IMR-90 (cell line): ENCODE measurements at regions not wholly inside any gene's neighbourhood (a gene's known extent, or its start where the extent isn't known, plus 50 kb on each side); places are given as distances from the start of the nearest gene placed in this dataset.

ENCODE experiments used
- ATAC-seq: fragments of 200-7000 bp; cut with Tn5 transposase; 2 replicates; pipeline ENCODE4 v1.9.1; 2020; ENCODE audit warnings: low read depth, mild to moderate bottlenecking, moderate library complexity
- BruUV-seq: library from RNA; stranded (reverse); fragments of 400-500 nt; replicated peaks from 2 replicates; lab custom pipeline; 2021; lab: Mats Ljungman, UMichigan
- CTCF ChIA-PET: fragments of 300-600 bp; formaldehyde crosslinking; extraction: SDS; loops from one replicate; lab custom pipeline; 2021; ENCODE audit warnings: antibody characterized with exemption; lab: Yijun Ruan, JAX
- POLR2A ChIA-PET: fragments of 300-600 bp; sonication (Branson Sonifier 250); formaldehyde crosslinking; loops from one replicate; lab custom pipeline; 2022; ENCODE audit warnings: antibody characterized with exemption; ENCODE audit not compliant: unreplicated experiment; lab: Charles Lee
- DNase-seq: peaks from one replicate; pipeline ENCODE4 v3.0.0; 2013
- H2AFZ ChIP-seq: replicated peaks from 2 replicates; pipeline ENCODE3; 2013; ENCODE audit warnings: low read length, mild to moderate bottlenecking; ENCODE audit not compliant: poor library complexity
- H2AK5ac ChIP-seq: 2 replicates; pipeline ENCODE4 v1.6.1; 2013; ENCODE audit warnings: low read depth, low read length, inconsistent platforms
- H2AK9ac ChIP-seq: replicated peaks from 2 replicates; pipeline ENCODE3; 2013; ENCODE audit warnings: mild to moderate bottlenecking, low read depth, low read length, moderate library complexity; ENCODE audit not compliant: poor library complexity
- H2BK120ac ChIP-seq: 2 replicates; pipeline ENCODE4 v1.6.1; 2013; ENCODE audit warnings: low read depth, low read length, inconsistent platforms
- H2BK15ac ChIP-seq: 3 replicates; pipeline ENCODE4 v1.6.1; 2013; ENCODE audit warnings: low read depth, low read length, inconsistent platforms
- H2BK20ac ChIP-seq: 2 replicates; pipeline ENCODE4 v1.6.1; 2013; ENCODE audit warnings: low read depth, mild to moderate bottlenecking, inconsistent platforms, low read length, moderate library complexity
- H2BK5ac ChIP-seq: 2 replicates; pipeline ENCODE4 v1.6.1; 2013; ENCODE audit warnings: mild to moderate bottlenecking, low read depth, low read length, inconsistent platforms; ENCODE audit not compliant: poor library complexity, severe bottlenecking
- H3K14ac ChIP-seq: replicated peaks from 2 replicates; pipeline ENCODE4 v1.6.1; 2013; ENCODE audit warnings: low read depth, low read length, inconsistent platforms
- H3K18ac ChIP-seq: 2 replicates; pipeline ENCODE4 v1.6.1; 2013; ENCODE audit warnings: low read depth, low read length, control low read depth
- H3K23ac ChIP-seq: 2 replicates; pipeline ENCODE4 v1.6.1; 2013; ENCODE audit warnings: low read depth, low read length, inconsistent platforms
- H3K27ac ChIP-seq: 2 replicates; pipeline ENCODE4 v1.5.1; 2013; ENCODE audit warnings: mild to moderate bottlenecking, control low read depth, low read length; ENCODE audit not compliant: insufficient read depth
- H3K27me3 ChIP-seq: 2 replicates; pipeline ENCODE4 v1.6.1; 2013; ENCODE audit warnings: low read length; ENCODE audit not compliant: control insufficient read depth, insufficient read depth
- H3K36me3 ChIP-seq: 2 replicates; pipeline ENCODE4 v1.6.1; 2013; ENCODE audit warnings: low read length, mixed read lengths; ENCODE audit not compliant: control insufficient read depth, insufficient read depth
- H3K4ac ChIP-seq: 2 replicates; pipeline ENCODE4 v1.6.1; 2013; ENCODE audit warnings: low read depth, low read length, inconsistent platforms
- H3K4me1 ChIP-seq: 2 replicates; pipeline ENCODE4 v1.6.1; 2013; ENCODE audit warnings: low read length, mixed read lengths; ENCODE audit not compliant: control insufficient read depth, insufficient read depth
- H3K4me2 ChIP-seq: 2 replicates; pipeline ENCODE4 v1.6.1; 2013; ENCODE audit warnings: low read depth, mild to moderate bottlenecking, control low read depth, low read length, moderate library complexity
- H3K4me3 ChIP-seq: 2 replicates; pipeline ENCODE4 v1.5.1; 2013; ENCODE audit warnings: low read depth, mild to moderate bottlenecking, control low read depth, low read length, moderate library complexity; ENCODE audit not compliant: insufficient read depth
- H3K56ac ChIP-seq: 2 replicates; pipeline ENCODE4 v1.6.1; 2013; ENCODE audit warnings: low read length, inconsistent platforms; ENCODE audit not compliant: insufficient read depth; ENCODE audit errors: extremely low read depth
- H3K79me1 ChIP-seq, 2 experiments: 2 replicates each; pipeline ENCODE4 v1.6.1; 2013; ENCODE audit warnings: low read length in 2 of 2, inconsistent platforms in 1 of 2, low read depth in 1 of 2
- H3K9ac ChIP-seq: 2 replicates; pipeline ENCODE4 v1.6.1; 2013; ENCODE audit warnings: low read depth, low read length, control low read depth
- H3K9me1 ChIP-seq: 2 replicates; pipeline ENCODE4 v1.6.1; 2013; ENCODE audit warnings: low read length, inconsistent platforms; ENCODE audit not compliant: insufficient read depth
- H3K9me3 ChIP-seq: 2 replicates; pipeline ENCODE4 v1.6.1; 2013; ENCODE audit warnings: low read length; ENCODE audit not compliant: control insufficient read depth, insufficient read depth
- H4K20me1 ChIP-seq: 2 replicates; pipeline ENCODE4 v1.6.1; 2013; ENCODE audit warnings: low read length, inconsistent platforms; ENCODE audit not compliant: insufficient read depth
- H4K5ac ChIP-seq: 2 replicates; pipeline ENCODE4 v1.6.1; 2013; ENCODE audit warnings: mild to moderate bottlenecking, low read depth, low read length, control low read depth
- H4K8ac ChIP-seq, 2 experiments: 2 replicates each; pipeline ENCODE4 v1.6.1; 2013; ENCODE audit warnings: low read depth in 2 of 2, low read length in 2 of 2, control low read depth in 1 of 2, inconsistent platforms in 1 of 2
- H4K91ac ChIP-seq: 2 replicates; pipeline ENCODE4 v1.6.1; 2013; ENCODE audit warnings: low read depth, low read length, inconsistent platforms; ENCODE audit not compliant: insufficient read depth
- CHD1 ChIP-seq: IDR thresholded peaks from 2 replicates; pipeline ENCODE4 v1.6.1; 2012; ENCODE audit warnings: low read depth, low read length, improper control_type of control experiment
- MAZ ChIP-seq: IDR thresholded peaks from 2 replicates; pipeline ENCODE4 v1.6.1; 2012; ENCODE audit warnings: low read depth, mild to moderate bottlenecking, low read length, improper control_type of control experiment, moderate library complexity, borderline replicate concordance
- MXI1 ChIP-seq: IDR thresholded peaks from 2 replicates; pipeline ENCODE4 v1.6.1; 2012; ENCODE audit warnings: low read depth, mild to moderate bottlenecking, low read length, moderate library complexity, borderline replicate concordance
- NFE2L2 ChIP-seq: fragments of 150-350 bp; IDR thresholded peaks from 2 replicates; pipeline ENCODE4 v1.6.1; 2016; ENCODE audit warnings: low read depth, mild to moderate bottlenecking, low read length
- POLR2A ChIP-seq: IDR thresholded peaks from 2 replicates; pipeline ENCODE4 v1.6.1; 2012; ENCODE audit warnings: mild to moderate bottlenecking, low read depth, low read length
- RAD21 ChIP-seq: IDR thresholded peaks from 2 replicates; pipeline ENCODE4 v1.6.1; 2012; ENCODE audit warnings: low read length, improper control_type of control experiment
- RCOR1 ChIP-seq: IDR thresholded peaks from 2 replicates; pipeline ENCODE4 v1.6.1; 2012; ENCODE audit warnings: mild to moderate bottlenecking, low read length, improper control_type of control experiment; ENCODE audit not compliant: insufficient replicate concordance
- SMC3 ChIP-seq: fragments of 150-350 bp; IDR thresholded peaks from 2 replicates; pipeline ENCODE4 v1.6.1; 2016; ENCODE audit warnings: low read depth, mild to moderate bottlenecking, antibody characterized with exemption, low read length, moderate library complexity
- WGBS, 2 experiments: methylation state at CpG; one replicate each; pipeline versions ENCODE4 v1.1.5 to v1.1.7; 2013; ENCODE audit warnings: missing lambda C conversion rate in 2 of 2; ENCODE audit not compliant: insufficient read length in 1 of 2; ENCODE audit errors: extremely low coverage in 2 of 2; 5-methylcytosine and 5-hydroxymethylcytosine counted together
- dilution Hi-C: fragments of 300-500 bp; cut with HindIII; formaldehyde crosslinking; loops from one replicate; pipeline ENCODE4 v1.14.3; 2018; ENCODE audit warnings: low sequenced_read_pairs; ENCODE audit not compliant: unreplicated experiment
- in situ Hi-C: fragments of 300-500 bp; cut with MboI; formaldehyde crosslinking; loops from 3 replicates; pipeline ENCODE4 v1.14.3; 2019; ENCODE audit warnings: low sequenced_read_pairs, inconsistent platforms, mixed read lengths
- intact Hi-C: fragments of 100-400 bp; cut with micrococcal nuclease; formaldehyde crosslinking; loops from 2 replicates; pipeline ENCODE4 v1.10.0; 2022
- TF ChIP-seq, protein P1 (sequence below): fragments of 150-350 bp; IDR thresholded peaks from 2 replicates; pipeline ENCODE4 v1.6.1; 2016; ENCODE audit warnings: low read depth, mild to moderate bottlenecking, low read length, moderate library complexity, borderline replicate concordance
- TF ChIP-seq, protein P2 (sequence below): conservative IDR thresholded peaks from 2 replicates; pipeline ENCODE4 v1.5.1; 2012; ENCODE audit warnings: mild to moderate bottlenecking, low read depth, low read length, improper control_type of control experiment
- TF ChIP-seq, protein P3 (sequence below): fragments of 150-350 bp; IDR thresholded peaks from 2 replicates; pipeline ENCODE4 v1.6.1; 2017; ENCODE audit warnings: mild to moderate bottlenecking, antibody characterized with exemption, low read length, low read depth

DNA sequence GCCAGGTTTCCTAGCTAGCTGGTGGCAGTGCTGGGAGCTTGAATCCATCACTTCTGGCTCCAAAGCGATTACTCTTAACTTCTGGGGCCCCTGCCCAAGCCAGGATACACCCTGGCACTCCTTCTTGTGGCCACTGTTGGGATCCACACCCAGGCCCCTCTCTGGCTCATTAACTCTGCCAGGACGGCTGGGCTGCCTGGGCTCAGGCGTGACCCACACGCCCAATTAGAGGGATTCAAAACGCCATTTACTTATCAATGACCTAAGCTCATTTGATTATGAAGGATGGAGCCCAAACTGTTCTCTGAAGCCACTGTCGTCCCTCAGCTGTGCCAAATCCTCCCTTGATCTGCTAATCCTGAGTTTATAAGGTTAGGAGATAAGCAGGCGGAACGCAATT, 79.7 kb upstream of the BRD7 start:
- ATAC-seq (no peak), DNase-seq (no peak)
- H4K5ac ChIP-seq, result no peak overlapping the region
- H3K4ac ChIP-seq, result no peak overlapping the region
- H2BK120ac ChIP-seq, result no peak overlapping the region
- H3K9me3 ChIP-seq, result no peaks in the 10 kb centered on the region
- no peak overlapping the region for H2AK9ac ChIP-seq
- H4K20me1 ChIP-seq, result no peaks in the 10 kb centered on the region
- no peak overlapping the region for H3K27ac ChIP-seq
- intact Hi-C loops, result no loop called here
- H3K14ac ChIP-seq, result no peak overlapping the region
- H2BK20ac ChIP-seq, result no peak overlapping the region
- H2BK5ac ChIP-seq, result no peak overlapping the region
- H2BK15ac ChIP-seq, result no peak overlapping the region
- no peak overlapping the region for H4K91ac ChIP-seq
- no peak overlapping the region for H4K8ac ChIP-seq
- ChIA-PET CTCF (no interaction called here), POLR2A (no interaction called here)
- 16% methylated on average over 4 of the region's 8 CpGs; no CpG with 5 or more reads in 1 of the 2 experiments for WGBS, 2 experiments
- H3K9me1 ChIP-seq, result no peaks in the 10 kb centered on the region
- no peaks in the 10 kb centered on the region for H3K4me1 ChIP-seq
- no peak overlapping the region for H3K56ac ChIP-seq
- no TSS peak for BruUV-seq
- H3K27me3 ChIP-seq, result peaks cover 4% of the 10 kb centered on the region; the same call in 1 of the 2 replicates
- H3K79me1 ChIP-seq, result no peaks in the 10 kb centered on the region
- H3K36me3 ChIP-seq, result no peaks in the 10 kb centered on the region
- H3K4me2 ChIP-seq, result no peak overlapping the region
- no peak overlapping the region for H3K18ac ChIP-seq
- H3K4me3 ChIP-seq, result no peak overlapping the region
- dilution Hi-C loops, result no loop called here
- no peak overlapping the region for H3K9ac ChIP-seq
- in situ Hi-C loops, result no loop called here
- no peak for TF ChIP-seq RCOR1
- TF ChIP-seq, protein P1, sequence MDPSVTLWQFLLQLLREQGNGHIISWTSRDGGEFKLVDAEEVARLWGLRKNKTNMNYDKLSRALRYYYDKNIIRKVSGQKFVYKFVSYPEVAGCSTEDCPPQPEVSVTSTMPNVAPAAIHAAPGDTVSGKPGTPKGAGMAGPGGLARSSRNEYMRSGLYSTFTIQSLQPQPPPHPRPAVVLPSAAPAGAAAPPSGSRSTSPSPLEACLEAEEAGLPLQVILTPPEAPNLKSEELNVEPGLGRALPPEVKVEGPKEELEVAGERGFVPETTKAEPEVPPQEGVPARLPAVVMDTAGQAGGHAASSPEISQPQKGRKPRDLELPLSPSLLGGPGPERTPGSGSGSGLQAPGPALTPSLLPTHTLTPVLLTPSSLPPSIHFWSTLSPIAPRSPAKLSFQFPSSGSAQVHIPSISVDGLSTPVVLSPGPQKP, result no peak
- no peak for TF ChIP-seq POLR2A
- TF ChIP-seq NFE2L2, result no peak
- TF ChIP-seq, protein P2, sequence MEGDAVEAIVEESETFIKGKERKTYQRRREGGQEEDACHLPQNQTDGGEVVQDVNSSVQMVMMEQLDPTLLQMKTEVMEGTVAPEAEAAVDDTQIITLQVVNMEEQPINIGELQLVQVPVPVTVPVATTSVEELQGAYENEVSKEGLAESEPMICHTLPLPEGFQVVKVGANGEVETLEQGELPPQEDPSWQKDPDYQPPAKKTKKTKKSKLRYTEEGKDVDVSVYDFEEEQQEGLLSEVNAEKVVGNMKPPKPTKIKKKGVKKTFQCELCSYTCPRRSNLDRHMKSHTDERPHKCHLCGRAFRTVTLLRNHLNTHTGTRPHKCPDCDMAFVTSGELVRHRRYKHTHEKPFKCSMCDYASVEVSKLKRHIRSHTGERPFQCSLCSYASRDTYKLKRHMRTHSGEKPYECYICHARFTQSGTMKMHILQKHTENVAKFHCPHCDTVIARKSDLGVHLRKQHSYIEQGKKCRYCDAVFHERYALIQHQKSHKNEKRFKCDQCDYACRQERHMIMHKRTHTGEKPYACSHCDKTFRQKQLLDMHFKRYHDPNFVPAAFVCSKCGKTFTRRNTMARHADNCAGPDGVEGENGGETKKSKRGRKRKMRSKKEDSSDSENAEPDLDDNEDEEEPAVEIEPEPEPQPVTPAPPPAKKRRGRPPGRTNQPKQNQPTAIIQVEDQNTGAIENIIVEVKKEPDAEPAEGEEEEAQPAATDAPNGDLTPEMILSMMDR, result no peak
- no peak for TF ChIP-seq MAZ
- TF ChIP-seq, protein P3, sequence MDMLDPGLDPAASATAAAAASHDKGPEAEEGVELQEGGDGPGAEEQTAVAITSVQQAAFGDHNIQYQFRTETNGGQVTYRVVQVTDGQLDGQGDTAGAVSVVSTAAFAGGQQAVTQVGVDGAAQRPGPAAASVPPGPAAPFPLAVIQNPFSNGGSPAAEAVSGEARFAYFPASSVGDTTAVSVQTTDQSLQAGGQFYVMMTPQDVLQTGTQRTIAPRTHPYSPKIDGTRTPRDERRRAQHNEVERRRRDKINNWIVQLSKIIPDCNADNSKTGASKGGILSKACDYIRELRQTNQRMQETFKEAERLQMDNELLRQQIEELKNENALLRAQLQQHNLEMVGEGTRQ, result no peak
- no peak for TF ChIP-seq CHD1
- no peak for TF ChIP-seq SMC3
- TF ChIP-seq RAD21, result no peak
- TF ChIP-seq MXI1, result no peak
- no peak overlapping the region for H2AFZ ChIP-seq
- no peak overlapping the region for H3K23ac ChIP-seq
- no peak overlapping the region for H2AK5ac ChIP-seq
